ENCODE measurements at regions not wholly inside any gene's neighbourhood (a gene's known extent, or its start where the extent isn't known, plus 50 kb on each side); places are given as distances from the start of the nearest gene placed in this dataset.
"Not testable (repeated sequence)": the region's sequence is repeated elsewhere in the genome, so short reads cannot be mapped to it uniquely, and the experiment has no call there.

GRCh38 chr11:95638501-95638900 is 151.1 kb downstream of the FAM76B start:
- Mint-ChIP-seq H3K27me3 (ENCODE audit: low read depth) (no peaks in the 10 kb centered on the region), H3K27ac (ENCODE audit: unreplicated experiment) (no peak overlapping the region), H3K4me1 (ENCODE audit: low read depth) (peaks cover 17% of the 10 kb centered on the region), H3K4me3 (ENCODE audit: unreplicated experiment) (no peak overlapping the region), H3K9me3 (ENCODE audit: low read depth) (peaks cover 7% of the 10 kb centered on the region), H3K36me3 (ENCODE audit: low read depth) (peaks cover 7% of the 10 kb centered on the region)
- no peak for TF ChIP-seq CTCF (IDR thresholded peaks at IDR 0.05)
- no peak for DNase-seq (ENCODE audit: low spot score)

- Mint-ChIP-seq H3K4me1 (ENCODE audit: low read depth) (no peaks in the 10 kb centered on the region), H3K4me3 (ENCODE audit: unreplicated experiment) (no peak overlapping the region), H3K27ac (ENCODE audit: unreplicated experiment) (peak overlapping the region; percentile 22), H3K27me3 (ENCODE audit: low read depth) (no peaks in the 10 kb centered on the region), H3K36me3 (ENCODE audit: low read depth) (peaks cover 5% of the 10 kb centered on the region), H3K9me3 (ENCODE audit: low read depth) (peaks cover 22% of the 10 kb centered on the region)
- DNase-seq (ENCODE audit: low spot score), result no peak
- no peak for TF ChIP-seq CTCF (IDR thresholded peaks at IDR 0.05)
These were observed 164.2 kb downstream of the FAM76B start for GRCh38 chr11:95625164-95625900.

- TF ChIP-seq CTCF (IDR thresholded peaks at IDR 0.05), result no peak
- H3K36me3 Mint-ChIP-seq (ENCODE audit: low read depth), result peaks cover 11% of the 10 kb centered on the region
- no peak for DNase-seq (ENCODE audit: low spot score)
- peaks cover 17% of the 10 kb centered on the region for H3K4me1 Mint-ChIP-seq (ENCODE audit: low read depth)
- H3K27me3 Mint-ChIP-seq (ENCODE audit: low read depth), result no peaks in the 10 kb centered on the region
- peaks cover 25% of the 10 kb centered on the region for H3K9me3 Mint-ChIP-seq (ENCODE audit: low read depth)
- no peak overlapping the region for H3K4me3 Mint-ChIP-seq (ENCODE audit: unreplicated experiment)
- H3K27ac Mint-ChIP-seq (ENCODE audit: unreplicated experiment), result no peak overlapping the region
These were observed 173.3 kb downstream of the FAM76B start for GRCh38 chr11:95616256-95616804.

- Mint-ChIP-seq H3K27me3 (ENCODE audit: low read depth) (no peaks in the 10 kb centered on the region), H3K4me1 (ENCODE audit: low read depth) (peaks cover 10% of the 10 kb centered on the region), H3K4me3 (ENCODE audit: unreplicated experiment) (no peak overlapping the region), H3K36me3 (ENCODE audit: low read depth) (no peaks in the 10 kb centered on the region), H3K9me3 (ENCODE audit: low read depth) (no peaks in the 10 kb centered on the region), H3K27ac (ENCODE audit: unreplicated experiment) (no peak overlapping the region)
- DNase-seq (ENCODE audit: low spot score), result no peak
- TF ChIP-seq CTCF (IDR thresholded peaks at IDR 0.05), result no peak
These were observed 177.8 kb downstream of the FAM76B start for GRCh38 chr11:95611827-95612226.

GRCh38 chr11:95610185-95610584 is 179.4 kb downstream of the FAM76B start:
- H3K36me3 Mint-ChIP-seq (ENCODE audit: low read depth); H3K4me1 Mint-ChIP-seq (ENCODE audit: low read depth); H3K4me3 Mint-ChIP-seq (ENCODE audit: unreplicated experiment); H3K9me3 Mint-ChIP-seq (ENCODE audit: low read depth); H3K27ac Mint-ChIP-seq (ENCODE audit: unreplicated experiment); H3K27me3 Mint-ChIP-seq (ENCODE audit: low read depth); DNase-seq (ENCODE audit: low spot score): not testable (repeated sequence)

- Mint-ChIP-seq H3K27me3 (ENCODE audit: low read depth) (no peaks in the 10 kb centered on the region), H3K9me3 (ENCODE audit: low read depth) (no peaks in the 10 kb centered on the region), H3K36me3 (ENCODE audit: low read depth) (no peaks in the 10 kb centered on the region), H3K4me3 (ENCODE audit: unreplicated experiment) (no peak overlapping the region), H3K27ac (ENCODE audit: unreplicated experiment) (no peak overlapping the region), H3K4me1 (ENCODE audit: low read depth) (no peaks in the 10 kb centered on the region)
- TF ChIP-seq CTCF (IDR thresholded peaks at IDR 0.05), result no peak
- DNase-seq (ENCODE audit: low spot score), result no peak
These were observed 181.5 kb downstream of the FAM76B start for GRCh38 chr11:95608093-95608492.

Data from chondrocyte (in vitro differentiated cells).